ENCODE measurements at regions not wholly inside any gene's neighbourhood (a gene's known extent, or its start where the extent isn't known, plus 50 kb on each side); places are given as distances from the start of the nearest gene placed in this dataset.

GRCh38 chr4:59583845-59584568, 1616.1 kb upstream of the ADGRL3 start:
- no peak for TF ChIP-seq CTCF (IDR thresholded peaks at IDR 0.05; ENCODE audit: insufficient read depth, missing control alignments)
- FAIRE-seq (no peak), DNase-seq (ENCODE audit: insufficient read length, low spot score) (no peak)

GRCh38 chr4:59597536-59598329, 1602.4 kb upstream of the ADGRL3 start:
- FAIRE-seq (no peak), DNase-seq (ENCODE audit: insufficient read length, low spot score) (no peak)
- TF ChIP-seq CTCF (IDR thresholded peaks at IDR 0.05; ENCODE audit: insufficient read depth, missing control alignments), result no peak

GRCh38 chr4:59598330-59598618, 1601.9 kb upstream of the ADGRL3 start:
- FAIRE-seq (no peak), DNase-seq (ENCODE audit: insufficient read length, low spot score) (no peak)
- TF ChIP-seq CTCF (IDR thresholded peaks at IDR 0.05; ENCODE audit: insufficient read depth, missing control alignments), result no peak

- TF ChIP-seq CTCF (IDR thresholded peaks at IDR 0.05; ENCODE audit: insufficient read depth, missing control alignments), result no peak
Observed at GRCh38 chr4:59608466-59608865, 1591.7 kb upstream of the ADGRL3 start.

GRCh38 chr4:59612235-59612634, 1587.9 kb upstream of the ADGRL3 start:
- FAIRE-seq (no peak), DNase-seq (ENCODE audit: insufficient read length, low spot score) (no peak)
- TF ChIP-seq CTCF (IDR thresholded peaks at IDR 0.05; ENCODE audit: insufficient read depth, missing control alignments), result no peak

More at GRCh38 chr4:59608466-59608865, 1591.7 kb upstream of the ADGRL3 start:
- no peak for DNase-seq (ENCODE audit: insufficient read length, low spot score)
- no peak for FAIRE-seq

GRCh38 chr4:59615316-59615715, 1584.8 kb upstream of the ADGRL3 start:
- DNase-seq (ENCODE audit: insufficient read length, low spot score) (no peak), FAIRE-seq (no peak)
- no peak for TF ChIP-seq CTCF (IDR thresholded peaks at IDR 0.05; ENCODE audit: insufficient read depth, missing control alignments)

GRCh38 chr4:59629348-59629747, 1570.8 kb upstream of the ADGRL3 start:
- no peak for FAIRE-seq
- no peak for TF ChIP-seq CTCF (IDR thresholded peaks at IDR 0.05; ENCODE audit: insufficient read depth, missing control alignments)
- no peak for DNase-seq (ENCODE audit: insufficient read length, low spot score)
